GM12878 (cell line): ENCODE measurements at regions not wholly inside any gene's neighbourhood (a gene's known extent, or its start where the extent isn't known, plus 50 kb on each side); places are given as distances from the start of the nearest gene placed in this dataset.

ENCODE experiments used
- ATAC-seq: fragments of 200-7000 bp; cut with Tn5 transposase; 3 replicates; pipeline ENCODE4 v1.9.1; 2020; ENCODE audit warnings: mild to moderate bottlenecking, moderate library complexity
- BruUV-seq: library from RNA; stranded (reverse); fragments of 400-500 nt; replicated peaks from 2 replicates; lab custom pipeline; 2021; lab: Mats Ljungman, UMichigan
- CTCF ChIA-PET: fragments of 300-600 bp; sonication (Branson Sonifier 250); formaldehyde crosslinking; extraction: SDS; loops from one replicate; lab custom pipeline; 2021; ENCODE audit warnings: inconsistent platforms; lab: Yijun Ruan, JAX
- POLR2A ChIA-PET: fragments of 350-600 bp; formaldehyde crosslinking; extraction: SDS; loops from one replicate; lab custom pipeline; 2021; ENCODE audit warnings: inconsistent platforms; lab: Charles Lee
- RAD21 ChIA-PET: fragments of 300-600 bp; sonication (Branson Sonifier 250); formaldehyde crosslinking; loops from one replicate; lab custom pipeline; 2023; ENCODE audit warnings: antibody characterized with exemption; ENCODE audit not compliant: unreplicated experiment; lab: Charles Lee
- SMC1A ChIA-PET: fragments of 300-600 bp; sonication (Branson Sonifier 250); formaldehyde crosslinking; loops from one replicate; lab custom pipeline; 2023; ENCODE audit not compliant: unreplicated experiment, uncharacterized antibody; lab: Charles Lee
- DNase-seq: peaks from one replicate; pipeline ENCODE4 v3.0.0-alpha.2; 2011; ENCODE audit warnings: low read depth, low spot score
- FAIRE-seq: peaks from 3 replicates; lab custom pipeline; 2011; peaks lifted over from hg19 to GRCh38; lab: Jason Lieb, UNC
- H2AFZ ChIP-seq: 2 replicates; pipeline ENCODE4 v1.6.0; 2011; ENCODE audit warnings: low read depth, low read length, control low read depth; ENCODE audit not compliant: control insufficient read depth
- H3K27ac ChIP-seq: 2 replicates; pipeline ENCODE4 v1.5.1; 2011; ENCODE audit warnings: control low read depth; ENCODE audit not compliant: control insufficient read depth, insufficient read depth
- H3K27me3 ChIP-seq, 2 experiments: replicated peaks in 1 of 2; 2 replicates each; pipeline versions ENCODE4 v1.6.0 to v1.6.1; 2011; ENCODE audit warnings: low read length in 1 of 2; ENCODE audit not compliant: control insufficient read depth in 2 of 2, insufficient read depth in 2 of 2
- H3K36me3 ChIP-seq, 2 experiments: 2 replicates each; pipeline ENCODE4 v1.5.1; 2011; ENCODE audit warnings: low read length in 1 of 2; ENCODE audit not compliant: control insufficient read depth in 2 of 2, insufficient read depth in 2 of 2
- H3K4me1 ChIP-seq: 2 replicates; pipeline ENCODE4 v1.6.1; 2011; ENCODE audit warnings: mild to moderate bottlenecking, low read length, moderate library complexity, mixed read lengths; ENCODE audit not compliant: control insufficient read depth, insufficient read depth
- H3K4me2 ChIP-seq: 2 replicates; pipeline ENCODE4 v1.6.0; 2011; ENCODE audit warnings: control low read depth; ENCODE audit not compliant: control insufficient read depth, insufficient read depth
- H3K4me3 ChIP-seq: fragments of 200-600 bp; sonication (generic); 2 replicates; pipeline ENCODE4 v1.5.1; 2016
- H3K79me2 ChIP-seq: 2 replicates; pipeline ENCODE4 v1.6.0; 2011; ENCODE audit warnings: low read length; ENCODE audit not compliant: control insufficient read depth, insufficient read depth
- H3K9ac ChIP-seq: 2 replicates; pipeline ENCODE4 v1.8.0; 2011; ENCODE audit warnings: low read length, control low read depth, mixed read lengths; ENCODE audit not compliant: control insufficient read depth, insufficient read depth
- H3K9me3 ChIP-seq: replicated peaks from 3 replicates; pipeline ENCODE4 v1.5.1; 2011; ENCODE audit warnings: mild to moderate bottlenecking, low read length; ENCODE audit not compliant: control insufficient read depth, insufficient read depth
- H4K20me1 ChIP-seq: 2 replicates; pipeline ENCODE4 v1.6.0; 2011; ENCODE audit not compliant: control insufficient read depth, insufficient read depth
- CHD2 ChIP-seq: IDR thresholded peaks from 2 replicates; pipeline ENCODE4 v1.6.1; 2011; ENCODE audit warnings: low read depth, low read length, improper control_type of control experiment, borderline replicate concordance
- ESRRA ChIP-seq: IDR thresholded peaks from 2 replicates; pipeline ENCODE4 v1.6.1; 2012; ENCODE audit warnings: mild to moderate bottlenecking, low read length, improper control_type of control experiment
- KLF5 ChIP-seq: fragments of 450-650 bp; IDR thresholded peaks from 2 replicates; pipeline ENCODE4 v1.6.1; 2014; ENCODE audit warnings: mild to moderate bottlenecking; ENCODE audit not compliant: partially characterized antibody
- NFYA ChIP-seq: IDR thresholded peaks from 2 replicates; pipeline ENCODE4 v1.6.1; 2011; ENCODE audit warnings: low read depth, mild to moderate bottlenecking, low read length, improper control_type of control experiment, borderline replicate concordance
- PAX5 ChIP-seq: IDR thresholded peaks from 2 replicates; pipeline ENCODE4 v1.6.1; 2011; ENCODE audit warnings: low read depth, low read length, borderline replicate concordance
- ZNF207 ChIP-seq: fragments of 450-650 bp; IDR thresholded peaks from 2 replicates; pipeline ENCODE4 v1.6.1; 2014; ENCODE audit warnings: antibody characterized with exemption, mild to moderate bottlenecking, borderline replicate concordance
- ZNF217 ChIP-seq: fragments of 450-650 bp; IDR thresholded peaks from 2 replicates; pipeline ENCODE4 v1.6.1; 2017; ENCODE audit warnings: antibody characterized with exemption, mild to moderate bottlenecking
- WGBS: methylation state at CpG from one replicate; pipeline ENCODE4 v1.1.6; 2016; ENCODE audit warnings: low lambda C conversion rate; ENCODE audit not compliant: insufficient replicate concordance, insufficient coverage; ENCODE audit errors: missing lambda C conversion rate; 5-methylcytosine and 5-hydroxymethylcytosine counted together
- in situ Hi-C: fragments of 300-500 bp; cut with MboI; formaldehyde crosslinking; loops from 9 replicates; pipeline ENCODE4 v1.14.3; 2018; ENCODE audit warnings: mixed read lengths
- intact Hi-C: fragments of 100-400 bp; cut with micrococcal nuclease; formaldehyde crosslinking; loops from one replicate; pipeline ENCODE4 v1.14.2; 2022; ENCODE audit not compliant: unreplicated experiment
- TF ChIP-seq, protein P1 (sequence below): fragments of 450-650 bp; IDR thresholded peaks from 2 replicates; pipeline ENCODE4 v1.6.1; 2018; ENCODE audit warnings: borderline replicate concordance, mild to moderate bottlenecking; ENCODE audit not compliant: partially characterized antibody

- FAIRE-seq (no peak), DNase-seq (no peak), ATAC-seq (no peak)
- Histone ChIP-seq H3K4me3 (no peak overlapping the region), H3K9ac (no peak overlapping the region), H3K9me3 (no peaks in the 10 kb centered on the region; the same call in 2 of the 3 replicates), H2AFZ (no peak overlapping the region), H3K4me2 (no peak overlapping the region), H3K4me1 (no peaks in the 10 kb centered on the region), H3K36me3 (no peaks in the 10 kb centered on the region), H3K79me2 (no peaks in the 10 kb centered on the region), H3K27ac (no peak overlapping the region), H4K20me1 (no peaks in the 10 kb centered on the region), H3K27me3 (no peaks in the 10 kb centered on the region)
- ChIA-PET POLR2A (no interaction called here), RAD21 (no interaction called here), SMC1A (interaction anchor here (0.6 kb wide), 1 partner anchor 815 kb away, joined by 3 read pairs; no protein-coding TSS in a partner anchor), CTCF (interaction anchor here (0.6 to 1.4 kb wide), 3 partner anchors 10 to 274 kb away, joined by 3 to 6 read pairs (median 3); no protein-coding TSS in a partner anchor)
- in situ Hi-C loops (no loop called here), intact Hi-C loops (no loop called here)
- TF ChIP-seq NFYA (no peak), CHD2 (no peak), ESRRA (no peak), ZNF207 (no peak), KLF5 (no peak), ZNF217 (no peak), PAX5 (no peak)
- TF ChIP-seq, protein P1, sequence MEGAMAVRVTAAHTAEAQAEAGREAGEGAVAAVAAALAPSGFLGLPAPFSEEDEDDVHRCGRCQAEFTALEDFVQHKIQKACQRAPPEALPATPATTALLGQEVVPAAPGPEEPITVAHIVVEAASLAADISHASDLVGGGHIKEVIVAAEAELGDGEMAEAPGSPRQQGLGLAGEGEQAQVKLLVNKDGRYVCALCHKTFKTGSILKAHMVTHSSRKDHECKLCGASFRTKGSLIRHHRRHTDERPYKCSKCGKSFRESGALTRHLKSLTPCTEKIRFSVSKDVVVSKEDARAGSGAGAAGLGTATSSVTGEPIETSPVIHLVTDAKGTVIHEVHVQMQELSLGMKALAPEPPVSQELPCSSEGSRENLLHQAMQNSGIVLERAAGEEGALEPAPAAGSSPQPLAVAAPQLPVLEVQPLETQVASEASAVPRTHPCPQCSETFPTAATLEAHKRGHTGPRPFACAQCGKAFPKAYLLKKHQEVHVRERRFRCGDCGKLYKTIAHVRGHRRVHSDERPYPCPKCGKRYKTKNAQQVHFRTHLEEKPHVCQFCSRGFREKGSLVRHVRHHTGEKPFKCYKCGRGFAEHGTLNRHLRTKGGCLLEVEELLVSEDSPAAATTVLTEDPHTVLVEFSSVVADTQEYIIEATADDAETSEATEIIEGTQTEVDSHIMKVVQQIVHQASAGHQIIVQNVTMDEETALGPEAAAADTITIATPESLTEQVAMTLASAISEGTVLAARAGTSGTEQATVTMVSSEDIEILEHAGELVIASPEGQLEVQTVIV: no peak
- no TSS peak for BruUV-seq
- WGBS: 28% methylated on average over 3 of the region's 3 CpGs
Observed at GRCh38 chr12:24387381-24387780, 437.9 kb upstream of the SOX5 start.
